Endodermal cell (in vitro differentiated cells): ENCODE measurements at regions not wholly inside any gene's neighbourhood (a gene's known extent, or its start where the extent isn't known, plus 50 kb on each side); places are given as distances from the start of the nearest gene placed in this dataset.

ENCODE experiments used
- DNase-seq: peaks from one replicate; pipeline ENCODE4 v3.0.0-alpha.2; 2017
- H3K27ac ChIP-seq: 2 replicates; pipeline ENCODE4 v1.5.1; 2013; ENCODE audit warnings: mild to moderate bottlenecking, low read depth, low read length, moderate library complexity
- H3K27me3 ChIP-seq: 2 replicates; pipeline ENCODE4 v1.6.1; 2013; ENCODE audit warnings: mild to moderate bottlenecking, low read length, moderate library complexity; ENCODE audit not compliant: insufficient read depth, control insufficient read depth, poor library complexity, severe bottlenecking
- H3K36me3 ChIP-seq: 2 replicates; pipeline ENCODE4 v1.7.0; 2013; ENCODE audit warnings: mild to moderate bottlenecking, low read length, moderate library complexity; ENCODE audit not compliant: control insufficient read depth, insufficient read depth
- H3K4me1 ChIP-seq: one replicate; pipeline ENCODE4 v1.7.0; 2013; ENCODE audit warnings: low read length; ENCODE audit not compliant: control insufficient read depth, insufficient read depth
- H3K4me3 ChIP-seq: 2 replicates; pipeline ENCODE4 v1.5.1; 2013; ENCODE audit warnings: mild to moderate bottlenecking, low read length, moderate library complexity
- H3K9ac ChIP-seq: 2 replicates; pipeline ENCODE4 v1.6.1; 2013; ENCODE audit warnings: mild to moderate bottlenecking, low read length, moderate library complexity; ENCODE audit not compliant: poor library complexity, severe bottlenecking; ENCODE audit errors: extremely low read depth
- H3K9me3 ChIP-seq: 2 replicates; pipeline ENCODE4 v1.6.1; 2013; ENCODE audit warnings: mild to moderate bottlenecking, low read length, moderate library complexity; ENCODE audit not compliant: control insufficient read depth
- H3K27ac Mint-ChIP-seq: 2 replicates; pipeline ENCODE4 v1.8.0; 2020; ENCODE audit warnings: mixed read lengths
- H3K27me3 Mint-ChIP-seq: 2 replicates; pipeline ENCODE4 v1.8.0; 2021; ENCODE audit warnings: mild to moderate bottlenecking, mixed read lengths; ENCODE audit not compliant: insufficient read depth
- H3K36me3 Mint-ChIP-seq: 2 replicates; pipeline ENCODE4 v1.8.0; 2020; ENCODE audit warnings: low read depth, mixed read lengths
- H3K4me1 Mint-ChIP-seq: 2 replicates; pipeline ENCODE4 v1.8.0; 2020; ENCODE audit warnings: mixed read lengths
- H3K4me3 Mint-ChIP-seq: 2 replicates; pipeline ENCODE4 v1.8.0; 2020; ENCODE audit warnings: mild to moderate bottlenecking, moderate library complexity, mixed read lengths
- H3K9me3 Mint-ChIP-seq: 2 replicates; pipeline ENCODE4 v1.8.0; 2020; ENCODE audit warnings: mild to moderate bottlenecking, mixed read lengths
- WGBS, 2 experiments: methylation state at CpG; one replicate each; pipeline versions ENCODE4 v1.1.5 to v1.1.7; 2013; ENCODE audit warnings: missing lambda C conversion rate in 2 of 2, mixed read lengths in 1 of 2; ENCODE audit not compliant: insufficient coverage in 1 of 2, insufficient read length in 1 of 2; 5-methylcytosine and 5-hydroxymethylcytosine counted together
- TF ChIP-seq, protein P1 (sequence below): fragments of 200-600 bp; sonication (generic); conservative IDR thresholded peaks from 2 replicates; pipeline ENCODE4 v1.5.0; 2021; ENCODE audit warnings: antibody characterized with exemption, mild to moderate bottlenecking

DNA sequence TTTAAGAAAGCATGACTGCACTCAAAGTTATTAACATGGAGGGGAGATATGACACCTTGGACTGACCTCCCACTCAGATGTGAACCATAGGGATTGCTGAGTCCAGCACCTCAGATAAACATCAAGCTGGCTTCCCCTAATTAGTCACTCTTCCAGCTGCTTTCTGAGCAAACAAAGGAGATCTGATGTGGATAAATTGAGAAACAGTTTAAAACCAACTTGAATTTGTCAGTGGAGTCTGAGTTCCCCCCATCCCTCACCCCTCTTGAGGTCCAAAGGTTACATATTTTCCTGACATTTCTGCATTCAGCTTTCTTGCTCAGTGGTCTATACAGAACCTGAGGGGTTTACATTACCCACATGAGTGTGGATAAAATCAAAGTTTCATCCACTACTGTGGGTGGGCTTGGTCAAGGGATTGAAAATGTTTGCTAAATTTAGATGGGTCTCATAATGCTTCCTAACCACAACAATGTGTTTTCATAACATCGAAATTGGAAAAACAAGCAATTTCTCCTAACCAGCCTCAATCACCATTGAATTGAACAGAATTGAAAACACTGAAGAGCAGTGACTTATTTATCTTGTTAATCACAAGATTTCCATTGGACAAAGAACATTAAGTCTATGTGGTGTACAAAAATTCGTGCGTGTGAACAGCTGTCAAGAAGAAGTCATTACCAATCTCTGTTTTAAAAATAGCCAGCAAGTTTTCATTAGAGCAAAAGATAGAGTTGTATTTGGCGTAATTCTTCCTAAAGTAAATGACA, 292.3 kb downstream of the METTL15 start:
- H3K9me3 Mint-ChIP-seq, result peaks cover 6% of the 10 kb centered on the region

GRCh38 chr11:28393348-28393747, 285.2 kb downstream of the METTL15 start:
- Histone ChIP-seq H3K27me3 (no peaks in the 10 kb centered on the region), H3K4me3 (no peak overlapping the region), H3K9me3 (no peaks in the 10 kb centered on the region), H3K27ac (no peak overlapping the region), H3K36me3 (no peaks in the 10 kb centered on the region), H3K4me1 (no peaks in the 10 kb centered on the region), H3K9ac (no peak overlapping the region)
- no peak overlapping the region for H3K27ac Mint-ChIP-seq
- no peaks in the 10 kb centered on the region for H3K4me1 Mint-ChIP-seq
- no peak for DNase-seq
- WGBS, 2 experiments, result 92 to 100% methylated on average over 1 to 5 of the region's 5 CpGs
- H3K4me3 Mint-ChIP-seq, result no peak overlapping the region
- H3K9me3 Mint-ChIP-seq, result peaks cover 6% of the 10 kb centered on the region
- H3K36me3 Mint-ChIP-seq, result no peaks in the 10 kb centered on the region
- TF ChIP-seq, protein P1, sequence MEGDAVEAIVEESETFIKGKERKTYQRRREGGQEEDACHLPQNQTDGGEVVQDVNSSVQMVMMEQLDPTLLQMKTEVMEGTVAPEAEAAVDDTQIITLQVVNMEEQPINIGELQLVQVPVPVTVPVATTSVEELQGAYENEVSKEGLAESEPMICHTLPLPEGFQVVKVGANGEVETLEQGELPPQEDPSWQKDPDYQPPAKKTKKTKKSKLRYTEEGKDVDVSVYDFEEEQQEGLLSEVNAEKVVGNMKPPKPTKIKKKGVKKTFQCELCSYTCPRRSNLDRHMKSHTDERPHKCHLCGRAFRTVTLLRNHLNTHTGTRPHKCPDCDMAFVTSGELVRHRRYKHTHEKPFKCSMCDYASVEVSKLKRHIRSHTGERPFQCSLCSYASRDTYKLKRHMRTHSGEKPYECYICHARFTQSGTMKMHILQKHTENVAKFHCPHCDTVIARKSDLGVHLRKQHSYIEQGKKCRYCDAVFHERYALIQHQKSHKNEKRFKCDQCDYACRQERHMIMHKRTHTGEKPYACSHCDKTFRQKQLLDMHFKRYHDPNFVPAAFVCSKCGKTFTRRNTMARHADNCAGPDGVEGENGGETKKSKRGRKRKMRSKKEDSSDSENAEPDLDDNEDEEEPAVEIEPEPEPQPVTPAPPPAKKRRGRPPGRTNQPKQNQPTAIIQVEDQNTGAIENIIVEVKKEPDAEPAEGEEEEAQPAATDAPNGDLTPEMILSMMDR, result no peak
- no peaks in the 10 kb centered on the region for H3K27me3 Mint-ChIP-seq

More for the DNA sequence above, 292.3 kb downstream of the METTL15 start:
- Histone ChIP-seq H3K4me1 (no peaks in the 10 kb centered on the region), H3K27ac (no peak overlapping the region), H3K36me3 (no peaks in the 10 kb centered on the region), H3K4me3 (no peak overlapping the region), H3K27me3 (no peaks in the 10 kb centered on the region), H3K9ac (no peak overlapping the region), H3K9me3 (no peaks in the 10 kb centered on the region)
- H3K36me3 Mint-ChIP-seq, result no peaks in the 10 kb centered on the region
- no peak overlapping the region for H3K27ac Mint-ChIP-seq
- DNase-seq, result no peak
- TF ChIP-seq, protein P1, result no peak
- no peaks in the 10 kb centered on the region for H3K27me3 Mint-ChIP-seq
- H3K4me1 Mint-ChIP-seq, result no peaks in the 10 kb centered on the region
- no peak overlapping the region for H3K4me3 Mint-ChIP-seq
- 94 to 100% methylated on average over 3 to 4 of the region's 4 CpGs for WGBS, 2 experiments

DNA sequence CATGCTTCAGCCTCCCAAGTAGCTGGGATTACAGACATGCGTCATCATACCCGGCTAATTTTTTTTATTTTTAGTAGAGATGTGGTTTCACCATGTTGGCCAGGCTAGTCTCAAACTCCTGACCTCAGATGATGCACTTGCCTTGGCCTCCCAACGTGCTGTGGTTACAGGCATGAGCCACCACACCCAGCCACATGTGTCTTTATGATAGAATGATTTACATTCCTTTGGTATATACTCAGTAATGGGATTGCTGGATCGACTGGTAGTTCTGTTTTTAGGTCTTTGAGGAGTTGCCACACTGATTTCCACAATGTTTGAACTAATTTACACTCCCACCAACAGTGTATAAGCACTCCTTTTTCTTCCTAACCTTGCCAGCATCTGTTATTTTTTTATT, 276.2 kb downstream of the METTL15 start:
- no peaks in the 10 kb centered on the region for H3K4me1 Mint-ChIP-seq
- peaks cover 5% of the 10 kb centered on the region for H3K9me3 ChIP-seq
- H3K27ac ChIP-seq, result no peak overlapping the region
- no peak overlapping the region for H3K9ac ChIP-seq
- no peaks in the 10 kb centered on the region for H3K36me3 ChIP-seq
- no peak overlapping the region for H3K4me3 Mint-ChIP-seq
- no peaks in the 10 kb centered on the region for H3K36me3 Mint-ChIP-seq
- TF ChIP-seq, protein P1, result no peak
- H3K27me3 ChIP-seq, result no peaks in the 10 kb centered on the region
- no peak overlapping the region for H3K4me3 ChIP-seq
- no peaks in the 10 kb centered on the region for H3K27me3 Mint-ChIP-seq
- peaks cover 8% of the 10 kb centered on the region for H3K9me3 Mint-ChIP-seq
- no peak overlapping the region for H3K27ac Mint-ChIP-seq
- WGBS, 2 experiments, result 88% methylated on average over 3 of the region's 4 CpGs
- H3K4me1 ChIP-seq, result no peaks in the 10 kb centered on the region
- DNase-seq, result no peak
